AG04449 (cell line): ENCODE measurements at regions not wholly inside any gene's neighbourhood (a gene's known extent, or its start where the extent isn't known, plus 50 kb on each side); places are given as distances from the start of the nearest gene placed in this dataset.

ENCODE experiments used
- CTCF ChIA-PET: fragments of 350-600 bp; formaldehyde crosslinking; extraction: SDS; loops from one replicate; lab custom pipeline; 2021; ENCODE audit warnings: antibody characterized with exemption; lab: Yijun Ruan, JAX
- POLR2A ChIA-PET: fragments of 400-600, 350-600 bp; formaldehyde crosslinking; extraction: SDS; loops from one replicate; lab custom pipeline; 2020; ENCODE audit warnings: antibody characterized with exemption, inconsistent platforms; lab: Yijun Ruan, JAX
- DNase-seq: peaks from one replicate; pipeline ENCODE4 v3.0.0-alpha.2; 2010; ENCODE audit warnings: low read depth, low spot score
- H3K4me3 ChIP-seq: 2 replicates; pipeline ENCODE4 v1.5.1; 2011; ENCODE audit warnings: low read depth, mild to moderate bottlenecking, control low read depth, low read length
- TF ChIP-seq, protein P1 (sequence below): IDR thresholded peaks from one replicate; pipeline ENCODE4 v1.5.1; 2011; ENCODE audit warnings: mild to moderate bottlenecking, moderate library complexity, low read length, control low read depth, inconsistent platforms; ENCODE audit not compliant: insufficient read depth; ENCODE audit errors: missing control alignments

DNA sequence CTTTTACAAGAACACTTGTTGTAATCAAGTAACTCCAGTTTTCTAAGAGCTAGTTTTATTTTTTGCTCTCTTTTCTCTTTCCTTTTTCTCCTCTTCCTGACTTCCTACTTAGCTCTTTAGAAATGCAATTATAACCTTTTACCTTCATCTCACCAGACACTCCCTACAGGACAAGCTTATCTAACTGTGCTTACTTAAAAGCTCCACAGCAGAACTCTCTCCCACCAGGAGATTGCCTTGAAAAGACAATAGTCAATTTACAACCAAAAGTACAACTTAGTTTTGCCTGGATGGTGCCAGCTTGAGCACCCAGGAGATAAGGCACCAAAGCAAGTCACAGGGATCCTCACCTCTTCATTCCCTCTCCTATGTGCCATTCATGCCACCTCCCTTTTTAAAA, 573.8 kb upstream of the LMCD1 start:
- DNase-seq, result no peak
- ChIA-PET CTCF (no interaction called here), POLR2A (no interaction called here)
- TF ChIP-seq, protein P1, sequence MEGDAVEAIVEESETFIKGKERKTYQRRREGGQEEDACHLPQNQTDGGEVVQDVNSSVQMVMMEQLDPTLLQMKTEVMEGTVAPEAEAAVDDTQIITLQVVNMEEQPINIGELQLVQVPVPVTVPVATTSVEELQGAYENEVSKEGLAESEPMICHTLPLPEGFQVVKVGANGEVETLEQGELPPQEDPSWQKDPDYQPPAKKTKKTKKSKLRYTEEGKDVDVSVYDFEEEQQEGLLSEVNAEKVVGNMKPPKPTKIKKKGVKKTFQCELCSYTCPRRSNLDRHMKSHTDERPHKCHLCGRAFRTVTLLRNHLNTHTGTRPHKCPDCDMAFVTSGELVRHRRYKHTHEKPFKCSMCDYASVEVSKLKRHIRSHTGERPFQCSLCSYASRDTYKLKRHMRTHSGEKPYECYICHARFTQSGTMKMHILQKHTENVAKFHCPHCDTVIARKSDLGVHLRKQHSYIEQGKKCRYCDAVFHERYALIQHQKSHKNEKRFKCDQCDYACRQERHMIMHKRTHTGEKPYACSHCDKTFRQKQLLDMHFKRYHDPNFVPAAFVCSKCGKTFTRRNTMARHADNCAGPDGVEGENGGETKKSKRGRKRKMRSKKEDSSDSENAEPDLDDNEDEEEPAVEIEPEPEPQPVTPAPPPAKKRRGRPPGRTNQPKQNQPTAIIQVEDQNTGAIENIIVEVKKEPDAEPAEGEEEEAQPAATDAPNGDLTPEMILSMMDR, result no peak
- H3K4me3 ChIP-seq, result no peak overlapping the region

DNA sequence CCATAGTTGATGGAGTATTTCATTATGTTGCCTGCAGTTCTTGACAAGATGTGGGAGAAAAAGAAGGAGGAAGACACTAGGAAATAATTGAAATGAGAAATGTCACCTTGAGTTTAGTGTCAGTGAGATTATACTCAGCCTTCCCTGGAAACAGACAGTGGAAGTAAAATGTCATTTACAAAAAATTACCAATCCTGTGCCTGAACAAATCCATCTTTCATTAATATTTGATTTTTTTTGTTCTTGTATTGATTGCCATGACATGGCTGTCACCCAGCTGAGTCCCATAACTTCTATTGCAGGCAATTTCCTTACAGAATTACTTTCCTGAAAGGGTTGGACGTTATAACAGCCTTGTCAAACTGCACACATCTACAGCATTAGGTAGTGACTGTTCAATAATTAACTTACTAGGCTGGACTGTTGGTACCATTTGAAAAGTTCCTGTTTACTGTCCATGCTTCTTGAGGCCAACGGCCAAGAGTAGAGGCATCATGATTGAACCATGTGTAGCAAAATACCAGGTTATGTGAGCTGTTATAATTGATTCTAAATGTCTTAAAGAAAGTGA, 572.2 kb upstream of the LMCD1 start:
- H3K4me3 ChIP-seq, result no peak overlapping the region
- TF ChIP-seq, protein P1, result no peak
- ChIA-PET CTCF (no interaction called here), POLR2A (no interaction called here)
- no peak for DNase-seq

DNA sequence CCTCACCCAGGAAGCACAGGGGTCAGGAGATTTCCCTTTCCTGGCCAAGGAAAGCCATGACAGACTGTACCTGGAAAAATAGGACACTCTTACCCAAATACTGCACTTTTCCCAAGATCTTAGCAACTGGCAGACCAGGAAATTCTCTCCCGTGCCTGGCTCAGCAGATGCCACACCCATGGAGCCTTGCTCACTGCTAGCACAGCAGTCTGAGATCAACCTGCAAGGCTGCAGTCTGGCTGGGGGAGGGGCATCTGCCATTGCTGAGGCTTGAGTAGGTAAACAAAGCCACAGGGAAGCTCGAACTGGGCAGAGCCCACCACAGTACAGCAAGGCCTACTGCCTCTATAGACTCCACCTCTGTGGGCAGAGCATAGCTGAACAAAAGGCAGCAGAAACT, 567.3 kb upstream of the LMCD1 start:
- CTCF ChIA-PET, result no interaction called here
- H3K4me3 ChIP-seq, result no peak overlapping the region
- TF ChIP-seq, protein P1, result no peak
- POLR2A ChIA-PET, result no interaction called here
- DNase-seq, result no peak

DNA sequence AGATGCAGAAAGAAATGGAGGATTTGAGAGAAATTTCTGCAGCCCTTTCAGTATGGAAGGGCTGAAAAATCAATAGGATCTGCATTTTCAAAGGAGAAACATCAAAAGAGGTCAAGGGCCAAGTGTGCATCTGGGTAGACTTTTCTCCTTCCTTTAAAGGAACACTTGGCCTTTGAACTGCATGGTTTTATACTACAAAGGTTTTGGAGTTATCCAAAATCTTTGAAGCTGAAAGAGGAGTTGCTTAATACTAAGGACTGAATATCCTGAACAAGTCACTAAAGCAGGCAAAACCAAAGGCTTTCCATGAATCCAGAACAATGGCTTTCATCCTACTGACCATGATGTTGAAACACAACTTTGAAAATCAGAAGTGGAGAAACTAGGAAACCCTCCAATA, 553.7 kb upstream of the LMCD1 start:
- CTCF ChIA-PET, result no interaction called here
- TF ChIP-seq, protein P1, result no peak
- no peak for DNase-seq
- POLR2A ChIA-PET, result interaction anchor here (0.8 kb wide), 1 partner anchor 78 kb away, joined by 3 read pairs; no protein-coding TSS in a partner anchor
- no peak overlapping the region for H3K4me3 ChIP-seq

DNA sequence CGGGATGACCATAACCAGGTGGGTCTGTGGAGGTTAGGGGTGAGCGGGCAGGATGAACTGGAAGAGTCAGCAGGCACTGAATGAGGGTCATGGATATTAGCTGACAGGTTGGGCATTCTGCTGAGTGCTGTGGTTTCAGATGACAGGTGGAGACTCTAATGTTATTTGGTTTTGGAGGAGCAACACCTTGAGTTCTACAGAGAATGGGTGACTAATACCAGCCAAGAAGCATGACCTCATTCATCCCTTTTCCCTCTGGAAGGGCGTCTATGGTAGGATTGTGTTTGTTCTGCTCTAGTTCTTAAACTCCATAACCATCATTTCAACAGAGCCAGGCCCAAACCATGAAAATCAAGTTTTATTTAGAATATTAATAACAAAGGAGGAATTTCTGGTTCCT, 550.7 kb upstream of the LMCD1 start:
- DNase-seq, result no peak
- POLR2A ChIA-PET, result no interaction called here
- no peak overlapping the region for H3K4me3 ChIP-seq
- CTCF ChIA-PET, result no interaction called here
- TF ChIP-seq, protein P1, result no peak

DNA sequence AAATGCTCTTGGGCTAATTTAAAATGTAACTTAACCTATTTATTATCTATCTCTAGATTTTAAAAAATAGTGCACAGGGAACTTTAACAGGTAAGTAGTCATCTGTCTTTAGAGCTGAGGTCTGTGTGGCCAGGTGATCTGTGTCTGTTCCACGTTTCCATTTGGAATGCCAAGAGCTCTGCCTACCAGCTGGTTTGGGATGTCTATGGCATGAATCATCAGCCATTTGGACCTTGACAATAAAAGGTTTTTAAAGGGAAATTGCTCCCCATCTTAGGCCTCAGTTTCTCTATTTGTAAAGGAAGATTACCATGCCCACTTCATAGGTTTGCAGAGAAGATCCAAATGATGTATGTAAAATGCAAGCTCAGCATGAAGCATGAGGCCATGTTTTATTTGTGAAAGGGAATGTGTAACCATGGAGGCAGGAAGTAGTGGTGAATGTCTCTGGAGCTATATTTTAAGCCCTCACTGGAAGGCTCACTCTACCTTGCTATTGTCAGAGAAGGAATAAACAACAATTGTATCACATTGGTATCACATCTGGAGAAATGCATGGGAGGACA, 548.1 kb upstream of the LMCD1 start:
- POLR2A ChIA-PET, result no interaction called here
- H3K4me3 ChIP-seq, result no peak overlapping the region
- DNase-seq, result no peak
- TF ChIP-seq, protein P1, result no peak
- CTCF ChIA-PET, result no interaction called here
